Nephron progenitor cell (in vitro differentiated cells): ENCODE measurements at regions not wholly inside any gene's neighbourhood (a gene's known extent, or its start where the extent isn't known, plus 50 kb on each side); places are given as distances from the start of the nearest gene placed in this dataset.

ENCODE experiments used
- DNase-seq: peaks from one replicate; pipeline ENCODE4 v3.0.0; 2021
- H3K27ac Mint-ChIP-seq: 2 replicates; pipeline ENCODE4 v1.8.0; 2021; ENCODE audit warnings: mild to moderate bottlenecking, moderate library complexity, mixed read lengths
- H3K27me3 Mint-ChIP-seq: 2 replicates; pipeline ENCODE4 v1.8.0; 2021; ENCODE audit warnings: mild to moderate bottlenecking, low read depth, mixed read lengths; ENCODE audit not compliant: poor library complexity
- H3K36me3 Mint-ChIP-seq: 2 replicates; pipeline ENCODE4 v1.8.0; 2021; ENCODE audit warnings: low read depth, mixed read lengths
- H3K4me1 Mint-ChIP-seq: 2 replicates; pipeline ENCODE4 v1.8.0; 2021; ENCODE audit warnings: mixed read lengths
- H3K4me3 Mint-ChIP-seq: 2 replicates; pipeline ENCODE4 v1.8.0; 2021; ENCODE audit warnings: mild to moderate bottlenecking, moderate library complexity, mixed read lengths
- H3K9me3 Mint-ChIP-seq: 2 replicates; pipeline ENCODE4 v1.8.0; 2021; ENCODE audit warnings: mild to moderate bottlenecking, moderate library complexity, mixed read lengths
- CTCF ChIP-seq: fragments of 200-600 bp; sonication (generic); IDR thresholded peaks from 2 replicates; pipeline ENCODE4 v1.5.0; 2021; ENCODE audit warnings: antibody characterized with exemption

- Mint-ChIP-seq H3K36me3 (no peaks in the 10 kb centered on the region), H3K27ac (no peak overlapping the region), H3K27me3 (peaks cover 12% of the 10 kb centered on the region), H3K4me3 (no peak overlapping the region), H3K9me3 (peaks cover 13% of the 10 kb centered on the region), H3K4me1 (no peaks in the 10 kb centered on the region)
- TF ChIP-seq CTCF, result no peak
- DNase-seq, result no peak
Observed at GRCh38 chr15:27656296-27656987, 442.7 kb downstream of the OCA2 start.

- Mint-ChIP-seq H3K9me3 (peaks cover 4% of the 10 kb centered on the region), H3K27ac (no peak overlapping the region), H3K27me3 (peaks cover 4% of the 10 kb centered on the region), H3K4me3 (no peak overlapping the region), H3K36me3 (no peaks in the 10 kb centered on the region), H3K4me1 (no peaks in the 10 kb centered on the region)
- no peak for DNase-seq
- no peak for TF ChIP-seq CTCF
Observed at GRCh38 chr15:27655056-27655455, 444.1 kb downstream of the OCA2 start.

GRCh38 chr15:27650244-27650643, 448.9 kb downstream of the OCA2 start:
- TF ChIP-seq CTCF, result no peak
- Mint-ChIP-seq H3K4me3 (no peak overlapping the region), H3K27me3 (peaks cover 4% of the 10 kb centered on the region), H3K36me3 (no peaks in the 10 kb centered on the region), H3K27ac (no peak overlapping the region), H3K4me1 (no peaks in the 10 kb centered on the region), H3K9me3 (no peaks in the 10 kb centered on the region)
- no peak for DNase-seq

- H3K4me1 Mint-ChIP-seq, result no peaks in the 10 kb centered on the region
- H3K36me3 Mint-ChIP-seq, result no peaks in the 10 kb centered on the region
- no peak overlapping the region for H3K4me3 Mint-ChIP-seq
- H3K9me3 Mint-ChIP-seq, result peaks cover 16% of the 10 kb centered on the region
- no peaks in the 10 kb centered on the region for H3K27me3 Mint-ChIP-seq
- no peak for TF ChIP-seq CTCF
- DNase-seq, result no peak
- no peak overlapping the region for H3K27ac Mint-ChIP-seq
Observed at GRCh38 chr15:27648359-27648758, 450.8 kb downstream of the OCA2 start.

- DNase-seq, result no peak
- peaks cover 5% of the 10 kb centered on the region for H3K36me3 Mint-ChIP-seq
- no peak for TF ChIP-seq CTCF
- H3K27me3 Mint-ChIP-seq, result no peaks in the 10 kb centered on the region
- peaks cover 34% of the 10 kb centered on the region for H3K9me3 Mint-ChIP-seq
- no peak overlapping the region for H3K27ac Mint-ChIP-seq
- no peaks in the 10 kb centered on the region for H3K4me1 Mint-ChIP-seq
- H3K4me3 Mint-ChIP-seq, result no peak overlapping the region
Observed at GRCh38 chr15:27646531-27646930, 452.6 kb downstream of the OCA2 start.

GRCh38 chr15:27645672-27646071, 453.4 kb downstream of the OCA2 start:
- Mint-ChIP-seq H3K27me3 (no peaks in the 10 kb centered on the region), H3K4me1 (no peaks in the 10 kb centered on the region), H3K27ac (no peak overlapping the region), H3K36me3 (peaks cover 5% of the 10 kb centered on the region), H3K4me3 (no peak overlapping the region), H3K9me3 (peaks cover 41% of the 10 kb centered on the region)
- no peak for DNase-seq
- no peak for TF ChIP-seq CTCF
